ENCODE measurements at regions not wholly inside any gene's neighbourhood (a gene's known extent, or its start where the extent isn't known, plus 50 kb on each side); places are given as distances from the start of the nearest gene placed in this dataset.

GRCh38 chr5:27734838-27735237, 696.5 kb upstream of the CDH9 start:
- Histone ChIP-seq H4K20me1 (ENCODE audit: low read depth) (no peaks in the 10 kb centered on the region), H2AFZ (replicated peaks) (no peak overlapping the region), H3K9ac (no peak overlapping the region), H3F3A (ENCODE audit: low read depth) (no peaks in the 10 kb centered on the region), H3K36me3 (no peaks in the 10 kb centered on the region), H3K4me3 (no peak overlapping the region), H3K27me3 (no peaks in the 10 kb centered on the region), H3K4me1 (no peaks in the 10 kb centered on the region), H3K27ac (no peak overlapping the region), H3K79me2 (ENCODE audit: low read depth) (no peaks in the 10 kb centered on the region), H3K9me3 (ENCODE audit: low read depth) (no peaks in the 10 kb centered on the region), H3K4me2 (no peak overlapping the region)
- H3K9me3 Mint-ChIP-seq: no peaks in the 10 kb centered on the region
- no peak for DNase-seq (ENCODE audit: low spot score)
- TF ChIP-seq EZH2phosphoT487 (IDR thresholded peaks at IDR 0.05) (no peak), CTCF (IDR thresholded peaks at IDR 0.05) (no peak), EZH2 (IDR thresholded peaks at IDR 0.05) (no peak)
- H3K4me1 Mint-ChIP-seq: no peaks in the 10 kb centered on the region
- H3K27me3 Mint-ChIP-seq (ENCODE audit: insufficient read depth, low read depth): peaks cover 3% of the 10 kb centered on the region
- H3K4me3 Mint-ChIP-seq: no peak overlapping the region
- H3K36me3 Mint-ChIP-seq: no peaks in the 10 kb centered on the region
- H3K27ac Mint-ChIP-seq: no peak overlapping the region

GRCh38 chr5:27733237-27733636, 694.9 kb upstream of the CDH9 start:
- H3K36me3 ChIP-seq: no peaks in the 10 kb centered on the region
- H3K9me3 ChIP-seq (ENCODE audit: low read depth): no peaks in the 10 kb centered on the region
- no peaks in the 10 kb centered on the region for H4K20me1 ChIP-seq (ENCODE audit: low read depth)
- Mint-ChIP-seq H3K9me3 (no peaks in the 10 kb centered on the region), H3K27me3 (ENCODE audit: insufficient read depth, low read depth) (peaks cover 3% of the 10 kb centered on the region), H3K27ac (no peak overlapping the region), H3K4me1 (no peaks in the 10 kb centered on the region), H3K4me3 (no peak overlapping the region), H3K36me3 (no peaks in the 10 kb centered on the region)
- H3K79me2 ChIP-seq (ENCODE audit: low read depth): no peaks in the 10 kb centered on the region
- TF ChIP-seq EZH2phosphoT487 (IDR thresholded peaks at IDR 0.05) (no peak), CTCF (IDR thresholded peaks at IDR 0.05) (no peak), EZH2 (IDR thresholded peaks at IDR 0.05) (no peak)
- no peaks in the 10 kb centered on the region for H3K27me3 ChIP-seq
- no peaks in the 10 kb centered on the region for H3K4me1 ChIP-seq
- H2AFZ ChIP-seq (replicated peaks): no peak overlapping the region
- no peaks in the 10 kb centered on the region for H3F3A ChIP-seq (ENCODE audit: low read depth)
- no peak overlapping the region for H3K4me2 ChIP-seq
- no peak overlapping the region for H3K4me3 ChIP-seq
- no peak overlapping the region for H3K9ac ChIP-seq
- DNase-seq (ENCODE audit: low spot score): no peak
- no peak overlapping the region for H3K27ac ChIP-seq

- no peaks in the 10 kb centered on the region for H3K36me3 ChIP-seq
- no peak overlapping the region for H3K27ac ChIP-seq
- H3K4me3 Mint-ChIP-seq: no peak overlapping the region
- no peaks in the 10 kb centered on the region for H3K27me3 ChIP-seq
- H3K79me2 ChIP-seq (ENCODE audit: low read depth): no peaks in the 10 kb centered on the region
- H3K9me3 Mint-ChIP-seq: no peaks in the 10 kb centered on the region
- peaks cover 2% of the 10 kb centered on the region for H3K27me3 Mint-ChIP-seq (ENCODE audit: insufficient read depth, low read depth)
- TF ChIP-seq EZH2phosphoT487 (IDR thresholded peaks at IDR 0.05): no peak
- TF ChIP-seq EZH2 (IDR thresholded peaks at IDR 0.05): no peak
- TF ChIP-seq CTCF (IDR thresholded peaks at IDR 0.05): no peak
- no peak for DNase-seq (ENCODE audit: low spot score)
- H3K4me1 Mint-ChIP-seq: no peaks in the 10 kb centered on the region
- H2AFZ ChIP-seq (replicated peaks): peak overlapping the region; percentile 83
- no peaks in the 10 kb centered on the region for H3F3A ChIP-seq (ENCODE audit: low read depth)
- no peaks in the 10 kb centered on the region for H4K20me1 ChIP-seq (ENCODE audit: low read depth)
- H3K4me2 ChIP-seq: no peak overlapping the region
- H3K27ac Mint-ChIP-seq: no peak overlapping the region
- no peaks in the 10 kb centered on the region for H3K36me3 Mint-ChIP-seq
- H3K4me3 ChIP-seq: no peak overlapping the region
- no peaks in the 10 kb centered on the region for H3K4me1 ChIP-seq
- H3K9ac ChIP-seq: no peak overlapping the region
- H3K9me3 ChIP-seq (ENCODE audit: low read depth): no peaks in the 10 kb centered on the region
Measured at GRCh38 chr5:27727254-27727653, 688.9 kb upstream of the CDH9 start.

GRCh38 chr5:27722337-27722736, 684.0 kb upstream of the CDH9 start:
- Histone ChIP-seq H3K4me3 (no peak overlapping the region), H3F3A (ENCODE audit: low read depth) (no peaks in the 10 kb centered on the region), H3K36me3 (no peaks in the 10 kb centered on the region), H3K27ac (no peak overlapping the region), H3K79me2 (ENCODE audit: low read depth) (no peaks in the 10 kb centered on the region), H4K20me1 (ENCODE audit: low read depth) (no peaks in the 10 kb centered on the region), H3K9me3 (ENCODE audit: low read depth) (no peaks in the 10 kb centered on the region), H3K4me1 (no peaks in the 10 kb centered on the region), H3K9ac (no peak overlapping the region), H3K4me2 (no peak overlapping the region), H2AFZ (replicated peaks) (no peak overlapping the region), H3K27me3 (no peaks in the 10 kb centered on the region)
- no peak for DNase-seq (ENCODE audit: low spot score)
- no peak for TF ChIP-seq EZH2phosphoT487 (IDR thresholded peaks at IDR 0.05)
- TF ChIP-seq CTCF (IDR thresholded peaks at IDR 0.05): no peak
- TF ChIP-seq EZH2 (IDR thresholded peaks at IDR 0.05): no peak
- no peak overlapping the region for H3K4me3 Mint-ChIP-seq
- H3K27me3 Mint-ChIP-seq (ENCODE audit: insufficient read depth, low read depth): peaks cover 2% of the 10 kb centered on the region
- H3K9me3 Mint-ChIP-seq: no peaks in the 10 kb centered on the region
- no peaks in the 10 kb centered on the region for H3K36me3 Mint-ChIP-seq
- no peak overlapping the region for H3K27ac Mint-ChIP-seq
- H3K4me1 Mint-ChIP-seq: no peaks in the 10 kb centered on the region
